GM12878 (cell line): ENCODE measurements at regions not wholly inside any gene's neighbourhood (a gene's known extent, or its start where the extent isn't known, plus 50 kb on each side); places are given as distances from the start of the nearest gene placed in this dataset.

Experiments
- ATAC-seq: fragments of 200-7000 bp; cut with Tn5 transposase; 3 replicates; pipeline ENCODE4 v1.9.1; 2020; ENCODE audit warnings: mild to moderate bottlenecking, moderate library complexity
- BruUV-seq: library from RNA; stranded (reverse); fragments of 400-500 nt; replicated peaks from 2 replicates; lab custom pipeline; 2021; lab: Mats Ljungman, UMichigan
- CTCF ChIA-PET: fragments of 300-600 bp; sonication (Branson Sonifier 250); formaldehyde crosslinking; extraction: SDS; loops from one replicate; lab custom pipeline; 2021; ENCODE audit warnings: inconsistent platforms; lab: Yijun Ruan, JAX
- POLR2A ChIA-PET: fragments of 350-600 bp; formaldehyde crosslinking; extraction: SDS; loops from one replicate; lab custom pipeline; 2021; ENCODE audit warnings: inconsistent platforms; lab: Charles Lee
- RAD21 ChIA-PET: fragments of 300-600 bp; sonication (Branson Sonifier 250); formaldehyde crosslinking; loops from one replicate; lab custom pipeline; 2023; ENCODE audit warnings: antibody characterized with exemption; ENCODE audit not compliant: unreplicated experiment; lab: Charles Lee
- SMC1A ChIA-PET: fragments of 300-600 bp; sonication (Branson Sonifier 250); formaldehyde crosslinking; loops from one replicate; lab custom pipeline; 2023; ENCODE audit not compliant: unreplicated experiment, uncharacterized antibody; lab: Charles Lee
- DNase-seq: peaks from one replicate; pipeline ENCODE4 v3.0.0-alpha.2; 2011; ENCODE audit warnings: low read depth, low spot score
- FAIRE-seq: peaks from 3 replicates; lab custom pipeline; 2011; peaks lifted over from hg19 to GRCh38; lab: Jason Lieb, UNC
- H2AFZ ChIP-seq: 2 replicates; pipeline ENCODE4 v1.6.0; 2011; ENCODE audit warnings: low read depth, low read length, control low read depth; ENCODE audit not compliant: control insufficient read depth
- H3K27ac ChIP-seq: 2 replicates; pipeline ENCODE4 v1.5.1; 2011; ENCODE audit warnings: control low read depth; ENCODE audit not compliant: control insufficient read depth, insufficient read depth
- H3K27me3 ChIP-seq, 2 experiments: replicated peaks in 1 of 2; 2 replicates each; pipeline versions ENCODE4 v1.6.0 to v1.6.1; 2011; ENCODE audit warnings: low read length in 1 of 2; ENCODE audit not compliant: control insufficient read depth in 2 of 2, insufficient read depth in 2 of 2
- H3K36me3 ChIP-seq, 2 experiments: 2 replicates each; pipeline ENCODE4 v1.5.1; 2011; ENCODE audit warnings: low read length in 1 of 2; ENCODE audit not compliant: control insufficient read depth in 2 of 2, insufficient read depth in 2 of 2
- H3K4me1 ChIP-seq: 2 replicates; pipeline ENCODE4 v1.6.1; 2011; ENCODE audit warnings: mild to moderate bottlenecking, low read length, moderate library complexity, mixed read lengths; ENCODE audit not compliant: control insufficient read depth, insufficient read depth
- H3K4me2 ChIP-seq: 2 replicates; pipeline ENCODE4 v1.6.0; 2011; ENCODE audit warnings: control low read depth; ENCODE audit not compliant: control insufficient read depth, insufficient read depth
- H3K4me3 ChIP-seq: fragments of 200-600 bp; sonication (generic); 2 replicates; pipeline ENCODE4 v1.5.1; 2016
- H3K79me2 ChIP-seq: 2 replicates; pipeline ENCODE4 v1.6.0; 2011; ENCODE audit warnings: low read length; ENCODE audit not compliant: control insufficient read depth, insufficient read depth
- H3K9ac ChIP-seq: 2 replicates; pipeline ENCODE4 v1.8.0; 2011; ENCODE audit warnings: low read length, control low read depth, mixed read lengths; ENCODE audit not compliant: control insufficient read depth, insufficient read depth
- H3K9me3 ChIP-seq: replicated peaks from 3 replicates; pipeline ENCODE4 v1.5.1; 2011; ENCODE audit warnings: mild to moderate bottlenecking, low read length; ENCODE audit not compliant: control insufficient read depth, insufficient read depth
- H4K20me1 ChIP-seq: 2 replicates; pipeline ENCODE4 v1.6.0; 2011; ENCODE audit not compliant: control insufficient read depth, insufficient read depth
- EED ChIP-seq: sonication (generic); IDR thresholded peaks from 2 replicates; pipeline ENCODE4 v1.6.1; 2016; ENCODE audit warnings: antibody characterized with exemption, low read depth
- GATAD2B ChIP-seq: fragments of 450-650 bp; conservative IDR thresholded peaks from 2 replicates; pipeline ENCODE4 v1.6.1; 2017; ENCODE audit warnings: low read depth, mild to moderate bottlenecking, moderate library complexity
- IKZF2 ChIP-seq, 2 experiments: fragments of 450-650 bp; IDR thresholded peaks; 2 replicates each; pipeline ENCODE4 v1.6.1; 2017; ENCODE audit warnings: mild to moderate bottlenecking in 2 of 2, moderate library complexity in 2 of 2
- IRF4 ChIP-seq: IDR thresholded peaks from 2 replicates; pipeline ENCODE4 v1.6.1; 2011; ENCODE audit warnings: low read depth, low read length
- JUND ChIP-seq: IDR thresholded peaks from 2 replicates; pipeline ENCODE4 v1.6.1; 2012; ENCODE audit warnings: low read depth, mild to moderate bottlenecking, low read length, improper control_type of control experiment, moderate library complexity
- KDM1A ChIP-seq: fragments of 200-600 bp; sonication (generic); IDR thresholded peaks from 2 replicates; pipeline ENCODE4 v1.6.1; 2016; ENCODE audit warnings: borderline replicate concordance
- MTA2 ChIP-seq: fragments of 450-650 bp; IDR thresholded peaks from 2 replicates; pipeline ENCODE4 v1.6.1; 2016; ENCODE audit warnings: low read depth, mild to moderate bottlenecking, moderate library complexity
- NFYB ChIP-seq: IDR thresholded peaks from 2 replicates; pipeline ENCODE4 v1.6.1; 2011; ENCODE audit warnings: low read depth, mild to moderate bottlenecking, low read length, improper control_type of control experiment, moderate library complexity; ENCODE audit not compliant: insufficient read depth
- NR2C2 ChIP-seq: IDR thresholded peaks from 2 replicates; pipeline ENCODE4 v1.6.1; 2011; ENCODE audit warnings: borderline replicate concordance, low read depth; ENCODE audit not compliant: control insufficient read depth, insufficient read length
- POU2F2 ChIP-seq: IDR thresholded peaks from 3 replicates; pipeline ENCODE4 v1.6.1; 2011; ENCODE audit warnings: low read depth, mild to moderate bottlenecking, low read length, borderline replicate concordance
- SMARCA5 ChIP-seq: fragments of 450-650 bp; IDR thresholded peaks from 2 replicates; pipeline ENCODE4 v1.6.1; 2017; ENCODE audit warnings: mild to moderate bottlenecking
- TARDBP ChIP-seq: IDR thresholded peaks from 2 replicates; pipeline ENCODE4 v1.6.1; 2016; ENCODE audit warnings: borderline replicate concordance
- ZZZ3 ChIP-seq: IDR thresholded peaks from 2 replicates; pipeline ENCODE4 v1.6.1; 2011; ENCODE audit warnings: low read depth; ENCODE audit not compliant: control insufficient read depth, insufficient read length
- WGBS: methylation state at CpG from one replicate; pipeline ENCODE4 v1.1.6; 2016; ENCODE audit warnings: low lambda C conversion rate; ENCODE audit not compliant: insufficient replicate concordance, insufficient coverage; ENCODE audit errors: missing lambda C conversion rate; 5-methylcytosine and 5-hydroxymethylcytosine counted together
- in situ Hi-C: fragments of 300-500 bp; cut with MboI; formaldehyde crosslinking; loops from 9 replicates; pipeline ENCODE4 v1.14.3; 2018; ENCODE audit warnings: mixed read lengths
- intact Hi-C: fragments of 100-400 bp; cut with micrococcal nuclease; formaldehyde crosslinking; loops from one replicate; pipeline ENCODE4 v1.14.2; 2022; ENCODE audit not compliant: unreplicated experiment
- TF ChIP-seq, protein P1 (sequence below): fragments of 450-650 bp; IDR thresholded peaks from 2 replicates; pipeline ENCODE4 v1.6.1; 2018; ENCODE audit warnings: borderline replicate concordance, mild to moderate bottlenecking; ENCODE audit not compliant: partially characterized antibody

GRCh38 chr11:31881825-31882224 lies 70.7 kb upstream of the PAX6 start:
- RAD21 ChIA-PET, result interaction anchor here (0.9 kb wide), 1 partner anchor 11 kb away, joined by 3 read pairs; no protein-coding TSS in a partner anchor
- in situ Hi-C loops, result no loop called here

More at GRCh38 chr11:31881825-31882224, 70.7 kb upstream of the PAX6 start:
- no peak for FAIRE-seq
- H3K4me1 ChIP-seq, result no peaks in the 10 kb centered on the region
- no peak overlapping the region for H3K4me2 ChIP-seq
- no peak overlapping the region for H3K9ac ChIP-seq
- no peaks in the 10 kb centered on the region for H3K9me3 ChIP-seq
- no peak overlapping the region for H3K4me3 ChIP-seq
- no peaks in the 10 kb centered on the region for H3K36me3 ChIP-seq
- ChIA-PET CTCF (interaction anchor here (0.9 to 1.6 kb wide), 3 partner anchors 10 to 79 kb away, joined by 3 to 7 read pairs (median 3); no protein-coding TSS in a partner anchor), SMC1A (no interaction called here), POLR2A (no interaction called here)
- H3K27me3 ChIP-seq, result peaks cover 0 to 6% of the 10 kb centered on the region in 2 experiments
- 12% methylated on average over 2 of the region's 2 CpGs for WGBS
- no TSS peak for BruUV-seq
- no peaks in the 10 kb centered on the region for H3K79me2 ChIP-seq
- H2AFZ ChIP-seq, result no peak overlapping the region
- no peak overlapping the region for H3K27ac ChIP-seq
- no peak for TF ChIP-seq IRF4
- no peak for TF ChIP-seq GATAD2B
- no peak for TF ChIP-seq NR2C2
- TF ChIP-seq NFYB, result no peak
- TF ChIP-seq TARDBP, result no peak
- no peak for TF ChIP-seq IKZF2 (IDR thresholded peaks at IDR 0.05)
- TF ChIP-seq MTA2, result no peak
- TF ChIP-seq POU2F2, result no peak
- TF ChIP-seq JUND, result no peak
- TF ChIP-seq SMARCA5, result no peak
- TF ChIP-seq KDM1A, result no peak
- TF ChIP-seq, protein P1, sequence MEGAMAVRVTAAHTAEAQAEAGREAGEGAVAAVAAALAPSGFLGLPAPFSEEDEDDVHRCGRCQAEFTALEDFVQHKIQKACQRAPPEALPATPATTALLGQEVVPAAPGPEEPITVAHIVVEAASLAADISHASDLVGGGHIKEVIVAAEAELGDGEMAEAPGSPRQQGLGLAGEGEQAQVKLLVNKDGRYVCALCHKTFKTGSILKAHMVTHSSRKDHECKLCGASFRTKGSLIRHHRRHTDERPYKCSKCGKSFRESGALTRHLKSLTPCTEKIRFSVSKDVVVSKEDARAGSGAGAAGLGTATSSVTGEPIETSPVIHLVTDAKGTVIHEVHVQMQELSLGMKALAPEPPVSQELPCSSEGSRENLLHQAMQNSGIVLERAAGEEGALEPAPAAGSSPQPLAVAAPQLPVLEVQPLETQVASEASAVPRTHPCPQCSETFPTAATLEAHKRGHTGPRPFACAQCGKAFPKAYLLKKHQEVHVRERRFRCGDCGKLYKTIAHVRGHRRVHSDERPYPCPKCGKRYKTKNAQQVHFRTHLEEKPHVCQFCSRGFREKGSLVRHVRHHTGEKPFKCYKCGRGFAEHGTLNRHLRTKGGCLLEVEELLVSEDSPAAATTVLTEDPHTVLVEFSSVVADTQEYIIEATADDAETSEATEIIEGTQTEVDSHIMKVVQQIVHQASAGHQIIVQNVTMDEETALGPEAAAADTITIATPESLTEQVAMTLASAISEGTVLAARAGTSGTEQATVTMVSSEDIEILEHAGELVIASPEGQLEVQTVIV, result no peak
- no peak for TF ChIP-seq ZZZ3
- no peak for TF ChIP-seq EED
- intact Hi-C loops, result loop anchor here (10.0 kb wide), 1 partner anchor 293 kb away; no protein-coding TSS in a partner anchor
- no peak for DNase-seq
- no peak for ATAC-seq
- H4K20me1 ChIP-seq, result no peaks in the 10 kb centered on the region
